ENCODE measurements at regions not wholly inside any gene's neighbourhood (a gene's known extent, or its start where the extent isn't known, plus 50 kb on each side); places are given as distances from the start of the nearest gene placed in this dataset.

GRCh38 chr3:64796607-64797399 lies 109.0 kb upstream of the ADAMTS9 start:
- Histone ChIP-seq H3K4me3 (ENCODE audit: low read depth in 2 of 2, low read length in 1 of 2) (no peak overlapping the region), H3K27ac (ENCODE audit: low read depth in 2 of 2, low read length in 1 of 2) (no peak overlapping the region), H3K4me2 (no peak overlapping the region), H3K79me2 (ENCODE audit: insufficient read depth) (no peaks in the 10 kb centered on the region), H3K4me1 (ENCODE audit: control insufficient read depth in 1 of 2, insufficient read depth in 2 of 2, low read depth in 1 of 2, low read length in 1 of 2) (peaks cover 0 to 2% of the 10 kb centered on the region in 2 experiments; a peak in 1 of 4 replicates), H3F3A (replicated peaks; ENCODE audit: insufficient read depth) (no peaks in the 10 kb centered on the region), H3K9me2 (no peaks in the 10 kb centered on the region), H3K27me3 (ENCODE audit: insufficient read depth) (no peaks in the 10 kb centered on the region), H4K20me1 (ENCODE audit: insufficient read depth) (no peaks in the 10 kb centered on the region), H3K9me3 (no peaks in the 10 kb centered on the region), H3K36me3 (replicated peaks in 1 of 2; ENCODE audit: control insufficient read depth in 1 of 2, insufficient read depth in 2 of 2, low read length in 1 of 2) (no peaks in the 10 kb centered on the region), H3K9ac (no peak overlapping the region), H2AFZ (ENCODE audit: low read depth) (no peak overlapping the region)
- no peak for DNase-seq
- CTCF ChIA-PET, result no interaction called here
- POLR2A ChIA-PET, result no interaction called here
- TF ChIP-seq GABPA (IDR thresholded peaks at IDR 0.05; ENCODE audit: low read depth) (no peak), POLR2AphosphoS5 (IDR thresholded peaks at IDR 0.05; ENCODE audit: low read depth, low read length) (no peak), EP300 (IDR thresholded peaks at IDR 0.05; ENCODE audit: borderline replicate concordance in 1 of 2, low read depth in 1 of 2, low read length in 1 of 2) (no peak), USF1 (IDR thresholded peaks at IDR 0.05; ENCODE audit: borderline replicate concordance, low read depth) (no peak), MAX (IDR thresholded peaks at IDR 0.05; ENCODE audit: low read depth) (no peak), YY1 (IDR thresholded peaks at IDR 0.05; ENCODE audit: low read depth) (no peak), USF2 (IDR thresholded peaks at IDR 0.05; ENCODE audit: borderline replicate concordance, low read depth, low read length) (no peak), RCOR1 (IDR thresholded peaks at IDR 0.05; ENCODE audit: low read length) (no peak), ZBTB33 (IDR thresholded peaks at IDR 0.05; ENCODE audit: borderline replicate concordance, low read depth) (no peak), FOSL2 (IDR thresholded peaks at IDR 0.05; ENCODE audit: borderline replicate concordance, low read depth) (no peak)
- 90% methylated on average over 7 of the region's 7 CpGs for WGBS (ENCODE audit: low lambda C conversion rate)

- Histone ChIP-seq H4K20me1 (ENCODE audit: insufficient read depth) (no peaks in the 10 kb centered on the region), H3K9me2 (no peaks in the 10 kb centered on the region), H3K4me3 (ENCODE audit: low read depth in 2 of 2, low read length in 1 of 2) (no peak overlapping the region), H3K36me3 (replicated peaks in 1 of 2; ENCODE audit: control insufficient read depth in 1 of 2, insufficient read depth in 2 of 2, low read length in 1 of 2) (no peaks in the 10 kb centered on the region), H3K4me2 (no peak overlapping the region), H3K27me3 (ENCODE audit: insufficient read depth) (no peaks in the 10 kb centered on the region), H3K79me2 (ENCODE audit: insufficient read depth) (no peaks in the 10 kb centered on the region), H3F3A (replicated peaks; ENCODE audit: insufficient read depth) (no peaks in the 10 kb centered on the region), H3K27ac (ENCODE audit: low read depth in 2 of 2, low read length in 1 of 2) (no peak overlapping the region), H2AFZ (ENCODE audit: low read depth) (no peak overlapping the region), H3K9ac (no peak overlapping the region), H3K9me3 (no peaks in the 10 kb centered on the region), H3K4me1 (ENCODE audit: control insufficient read depth in 1 of 2, insufficient read depth in 2 of 2, low read depth in 1 of 2, low read length in 1 of 2) (peaks cover 0 to 2% of the 10 kb centered on the region in 2 experiments; a peak in 1 of 4 replicates)
- 72% methylated on average over 3 of the region's 3 CpGs for WGBS (ENCODE audit: low lambda C conversion rate)
- CTCF ChIA-PET, result interaction anchor here (1.2 kb wide), 1 partner anchor 20 kb away, joined by 4 read pairs; no protein-coding TSS in a partner anchor
- no peak for DNase-seq
- POLR2A ChIA-PET, result no interaction called here
- no peak for TF ChIP-seq NRF1 (IDR thresholded peaks at IDR 0.05; ENCODE audit: low read depth, low read length)
- no peak for TF ChIP-seq JUND (IDR thresholded peaks at IDR 0.05)
- no peak for TF ChIP-seq CHD2 (IDR thresholded peaks at IDR 0.05; ENCODE audit: low read length, partially characterized antibody)
- TF ChIP-seq GATA2 (CRISPR knock-in tag; IDR thresholded peaks at IDR 0.05), result no peak
- no peak for TF ChIP-seq REST (IDR thresholded peaks at IDR 0.05; ENCODE audit: low read depth, low read length)
- TF ChIP-seq EZH2phosphoT487 (IDR thresholded peaks at IDR 0.05; ENCODE audit: borderline replicate concordance, low read depth), result no peak
- TF ChIP-seq SMC3 (IDR thresholded peaks at IDR 0.05; ENCODE audit: low read depth, low read length), result no peak
- TF ChIP-seq IRF3 (IDR thresholded peaks at IDR 0.05; ENCODE audit: low read depth, low read length), result no peak
- no peak for TF ChIP-seq RAD21 (IDR thresholded peaks at IDR 0.05; ENCODE audit: low read length)
Measured at GRCh38 chr3:64792445-64792844, 104.6 kb upstream of the ADAMTS9 start.
